Glomerular visceral epithelial cell (primary cell): ENCODE measurements at regions not wholly inside any gene's neighbourhood (a gene's known extent, or its start where the extent isn't known, plus 50 kb on each side); places are given as distances from the start of the nearest gene placed in this dataset.
"Not testable (repeated sequence)": the region's sequence is repeated elsewhere in the genome, so short reads cannot be mapped to it uniquely, and the experiment has no call there.

Experiments
- DNase-seq: peaks from one replicate; pipeline ENCODE4 v3.0.0-alpha.2; 2016; ENCODE audit errors: extremely low spot score

GRCh38 chr1:87398641-87399040 lies 70.0 kb downstream of the LMO4 start:
- no peak for DNase-seq

GRCh38 chr1:87399264-87399663 lies 70.6 kb downstream of the LMO4 start:
- DNase-seq, result no peak

GRCh38 chr1:87399701-87400100 lies 71.0 kb downstream of the LMO4 start:
- DNase-seq, result no peak

GRCh38 chr1:87400813-87401212 lies 72.1 kb downstream of the LMO4 start:
- DNase-seq, result no peak

- DNase-seq, result no peak
These were observed 73.7 kb downstream of the LMO4 start for GRCh38 chr1:87402241-87403002.

GRCh38 chr1:87403061-87403820 lies 74.6 kb downstream of the LMO4 start:
- no peak for DNase-seq

- no peak for DNase-seq
These were observed 75.6 kb downstream of the LMO4 start for GRCh38 chr1:87404296-87404695.

- DNase-seq, result no peak
These were observed 80.1 kb downstream of the LMO4 start for GRCh38 chr1:87408665-87409248.

GRCh38 chr1:87410776-87411480 lies 82.2 kb downstream of the LMO4 start:
- no peak for DNase-seq

GRCh38 chr1:87413846-87414245 lies 85.2 kb downstream of the LMO4 start:
- DNase-seq, result not testable (repeated sequence)

GRCh38 chr1:87418048-87418447 lies 89.4 kb downstream of the LMO4 start:
- no peak for DNase-seq

- no peak for DNase-seq
These were observed 93.1 kb downstream of the LMO4 start for GRCh38 chr1:87421809-87422208.

- no peak for DNase-seq
These were observed 95.9 kb downstream of the LMO4 start for GRCh38 chr1:87424541-87424940.

- DNase-seq, result peak; percentile 23
These were observed 98.0 kb downstream of the LMO4 start for GRCh38 chr1:87426463-87427249.

GRCh38 chr1:87428367-87428766 lies 99.7 kb downstream of the LMO4 start:
- no peak for DNase-seq

- no peak for DNase-seq
These were observed 100.2 kb downstream of the LMO4 start for GRCh38 chr1:87428883-87429282.

GRCh38 chr1:87432685-87433084 lies 104.0 kb downstream of the LMO4 start:
- no peak for DNase-seq

GRCh38 chr1:87433101-87433500 lies 104.4 kb downstream of the LMO4 start:
- not testable (repeated sequence) for DNase-seq

GRCh38 chr1:87435484-87435883 lies 106.8 kb downstream of the LMO4 start:
- DNase-seq, result no peak

- DNase-seq, result not testable (repeated sequence)
These were observed 107.4 kb downstream of the LMO4 start for GRCh38 chr1:87436115-87436514.

GRCh38 chr1:87436534-87436933 lies 107.9 kb downstream of the LMO4 start:
- no peak for DNase-seq
